ENCODE measurements at regions not wholly inside any gene's neighbourhood (a gene's known extent, or its start where the extent isn't known, plus 50 kb on each side); places are given as distances from the start of the nearest gene placed in this dataset.

DNA sequence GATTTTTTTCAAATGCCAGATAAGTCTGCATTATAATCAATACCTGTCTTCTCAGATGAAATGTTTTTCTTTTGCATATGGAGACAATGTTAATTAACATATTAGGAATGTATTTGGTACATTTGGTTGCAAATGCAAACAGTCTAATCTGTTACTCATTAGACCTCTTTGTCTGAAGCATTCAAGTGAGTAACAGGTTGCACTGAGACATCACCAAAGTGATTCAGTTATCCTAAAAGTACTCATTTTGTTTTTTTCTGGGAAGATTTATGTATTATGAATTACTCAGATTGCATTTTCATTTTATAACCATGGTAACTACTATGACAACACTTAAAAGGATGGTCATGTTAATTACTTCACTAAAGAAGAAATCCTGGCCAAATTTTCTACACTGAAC lies 513.6 kb downstream of the HTR7 start:
- no peak for DNase-seq

DNA sequence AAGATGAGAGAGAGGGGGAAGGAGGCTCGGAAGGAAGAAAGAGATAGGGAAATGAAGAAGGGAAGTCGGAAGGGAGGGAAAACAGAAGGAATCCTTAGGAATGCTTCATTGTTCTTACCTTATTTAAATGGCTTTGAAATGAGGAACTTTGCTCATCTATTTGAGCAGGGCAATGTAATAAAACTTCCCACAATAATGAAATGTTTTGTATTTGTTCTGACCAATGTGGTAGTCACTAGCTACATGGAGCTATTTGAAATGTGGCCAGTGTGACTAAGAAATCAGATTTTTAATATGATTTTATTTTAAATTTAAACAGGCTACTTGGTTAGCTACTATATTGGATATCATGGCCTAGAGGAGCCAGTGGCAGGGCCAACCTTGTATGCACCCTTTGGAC lies 510.6 kb downstream of the HTR7 start:
- DNase-seq, result no peak

DNA sequence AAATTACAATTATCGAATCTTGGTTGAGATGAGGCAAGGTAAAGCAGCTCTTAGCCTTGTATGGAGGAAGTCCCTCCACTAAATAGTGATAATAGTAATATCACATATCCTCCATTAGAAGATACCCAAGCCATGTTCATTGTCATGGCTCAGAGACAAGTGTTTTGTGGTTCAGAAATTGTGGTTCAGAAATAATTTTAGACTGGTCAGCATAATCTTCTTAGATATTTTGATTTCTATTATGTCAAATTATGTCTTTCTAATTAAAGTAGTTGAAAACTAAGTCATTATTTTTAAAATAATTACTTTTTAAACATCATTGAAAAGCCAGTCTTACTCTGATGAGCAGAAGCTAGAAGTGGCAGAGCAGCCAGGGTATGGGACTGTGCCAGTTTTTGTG lies 507.7 kb downstream of the HTR7 start:
- no peak for DNase-seq

DNA sequence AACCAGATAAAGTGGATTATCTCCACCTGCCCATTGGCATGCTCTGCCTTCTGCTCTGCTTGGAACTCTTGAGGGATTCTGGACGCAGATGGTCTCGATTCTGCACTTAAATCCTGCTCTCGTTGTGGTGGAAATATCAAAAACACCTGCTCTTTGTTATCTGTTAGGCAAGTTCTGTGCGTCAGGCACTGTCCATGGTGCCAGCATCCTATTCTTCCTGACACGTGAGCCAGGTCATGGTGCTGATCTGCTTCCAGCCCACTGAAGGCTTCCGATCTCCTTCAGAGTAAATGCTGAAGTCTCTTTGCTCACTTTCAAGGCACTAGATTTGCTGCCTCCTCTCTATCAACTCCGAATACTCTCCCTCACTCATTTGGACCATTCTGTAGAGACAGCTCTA lies 505.6 kb downstream of the HTR7 start:
- no peak for DNase-seq

DNA sequence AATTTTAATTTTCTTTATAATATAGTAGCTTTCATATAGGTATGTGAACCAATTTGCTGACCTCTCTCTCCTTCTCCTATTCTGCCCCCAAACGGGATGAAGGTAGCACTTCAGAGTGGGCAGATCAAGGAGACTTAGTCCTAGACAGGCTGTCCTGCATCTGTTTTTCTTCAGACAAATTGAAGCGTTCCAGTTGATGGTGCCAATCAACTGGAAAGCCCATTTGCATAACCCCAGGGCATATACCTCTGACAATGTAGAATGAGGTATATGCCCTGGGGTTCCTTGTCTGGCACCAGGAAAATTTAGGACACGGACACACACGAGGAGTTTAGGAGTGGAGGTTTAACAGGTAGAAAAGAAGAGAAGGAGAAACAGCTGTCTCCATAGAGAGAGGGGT lies 502.9 kb downstream of the HTR7 start:
- no peak for DNase-seq

DNA sequence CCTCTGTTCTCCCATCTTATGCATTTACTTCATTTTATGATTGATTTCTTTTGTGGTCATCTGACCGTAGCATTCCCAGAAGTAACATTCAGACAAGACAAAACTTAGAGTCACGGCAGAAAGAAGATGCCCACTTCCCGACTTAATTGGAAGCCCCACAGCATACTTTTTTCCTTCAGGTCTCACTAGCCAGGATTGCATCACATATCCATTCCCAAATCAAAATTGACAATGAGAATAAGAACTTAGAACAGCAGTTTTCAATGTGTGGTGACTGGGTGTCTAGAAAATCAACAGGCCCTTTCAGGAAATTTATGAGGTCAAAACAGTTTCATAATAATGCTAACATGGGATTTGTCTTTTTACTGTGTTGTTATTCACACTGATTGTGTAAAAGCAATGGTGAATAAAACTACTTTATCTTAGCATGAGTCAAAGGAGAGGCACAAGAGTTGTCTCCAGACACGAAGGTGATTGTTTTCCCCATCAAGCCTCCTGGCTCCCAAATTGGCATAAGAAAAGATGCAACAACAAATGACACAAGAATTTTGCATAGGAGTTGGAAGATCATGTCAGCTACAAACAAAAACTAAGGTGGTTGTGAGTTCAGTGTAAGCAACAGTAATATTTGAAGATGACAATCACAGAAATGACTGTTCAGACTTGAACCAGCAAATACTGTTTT lies 493.9 kb downstream of the HTR7 start:
- DNase-seq, result no peak

DNA sequence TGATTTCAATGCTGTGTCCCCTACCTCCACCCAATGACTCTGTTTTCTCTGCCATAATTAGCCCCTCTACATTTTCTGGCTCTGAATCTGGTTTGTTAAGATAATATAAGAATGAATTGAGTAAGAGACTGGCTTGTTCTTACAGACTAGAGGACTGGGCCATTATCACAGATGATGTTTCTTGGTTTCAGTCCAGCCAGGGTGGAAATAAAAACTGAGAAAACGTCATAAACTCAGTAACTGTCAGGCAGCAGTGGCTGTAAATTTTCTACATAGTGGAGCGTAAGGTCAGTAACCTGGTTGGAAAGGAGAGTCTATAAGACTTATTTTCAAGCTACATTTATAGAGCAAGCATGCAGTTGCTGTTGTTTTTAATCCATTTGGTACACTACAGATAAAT lies 485.4 kb downstream of the HTR7 start:
- DNase-seq, result no peak

DNA sequence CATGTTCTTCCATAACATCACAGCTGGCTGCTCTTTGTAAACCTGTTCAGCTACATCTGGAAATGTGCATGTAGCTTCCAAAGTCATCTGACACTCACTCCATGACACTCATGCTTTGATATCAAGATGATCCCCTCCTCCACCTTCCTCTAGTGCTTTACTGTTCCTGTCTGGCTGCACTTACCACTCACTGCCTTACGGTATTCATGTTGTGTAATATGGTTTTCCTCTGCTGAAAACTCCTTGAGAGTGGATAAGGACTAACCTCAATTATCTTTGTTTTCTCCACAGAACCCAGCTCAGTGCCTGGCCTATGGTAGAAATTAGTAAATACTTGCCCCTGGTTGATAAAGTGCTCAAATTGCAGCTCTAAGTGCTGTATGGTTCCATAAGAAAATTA lies 483.9 kb downstream of the HTR7 start:
- DNase-seq, result no peak

DNA sequence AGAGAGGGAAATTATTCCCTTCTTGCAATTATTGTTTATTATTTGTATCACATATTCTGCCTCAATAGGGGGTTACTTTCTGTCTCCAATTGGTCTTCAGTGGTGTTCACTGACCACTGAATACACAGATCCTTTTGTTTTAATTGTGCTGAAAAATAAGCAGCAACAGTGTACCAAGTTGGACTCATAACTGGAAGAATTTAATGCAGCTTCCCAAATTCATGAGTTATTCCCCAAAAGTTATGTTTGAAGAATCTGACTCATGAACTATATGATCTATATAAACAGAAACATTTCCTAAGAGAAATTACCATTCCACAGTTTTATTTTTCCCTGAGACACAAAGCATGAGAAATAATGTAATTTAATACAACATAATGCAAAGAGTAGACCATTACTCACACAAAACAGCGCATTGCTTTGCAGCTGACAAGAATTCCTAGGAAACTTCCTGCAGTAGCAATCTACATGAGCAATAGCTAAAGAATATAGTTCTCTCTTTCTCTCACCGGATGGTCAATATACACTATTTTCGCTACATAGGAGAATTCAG lies 479.2 kb downstream of the HTR7 start:
- DNase-seq, result no peak

DNA sequence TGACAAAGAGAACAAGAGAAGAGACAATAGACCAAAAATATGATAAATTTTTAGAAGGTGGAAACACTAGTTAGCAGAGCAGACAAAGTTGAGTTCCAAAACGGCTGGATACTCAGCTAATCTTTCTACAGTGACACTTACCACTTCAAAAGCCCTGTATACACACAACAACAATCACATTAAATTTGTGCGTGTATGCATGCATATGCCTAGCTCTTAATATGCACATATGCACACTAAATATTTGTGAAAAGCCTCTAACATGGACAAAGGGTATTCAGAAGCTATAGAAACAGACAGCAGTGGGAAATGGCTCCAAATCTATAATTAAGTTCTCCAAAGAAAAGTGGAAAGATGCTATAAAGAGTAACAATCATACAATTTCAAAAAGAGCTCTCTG lies 476.4 kb downstream of the HTR7 start:
- no peak for DNase-seq

DNA sequence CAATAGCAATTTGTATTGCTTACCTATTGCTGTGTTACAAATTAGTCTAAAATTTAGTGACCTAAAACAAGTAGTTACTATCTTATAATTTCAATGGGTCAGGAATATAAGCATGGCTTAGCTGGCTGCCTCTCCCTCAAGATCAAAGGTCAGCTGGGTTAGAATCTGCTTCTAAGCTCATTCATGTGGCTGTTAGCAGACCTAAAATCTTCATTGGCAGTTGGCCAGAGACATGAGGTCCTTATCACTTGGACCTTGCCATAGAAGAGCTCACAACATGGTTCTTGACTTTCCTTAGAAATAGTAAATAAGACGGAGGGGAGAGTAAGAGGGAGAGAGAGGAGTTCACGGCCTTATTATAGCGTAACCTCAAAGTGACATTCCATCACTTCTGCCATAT lies 468.0 kb downstream of the HTR7 start:
- DNase-seq, result no peak

DNA sequence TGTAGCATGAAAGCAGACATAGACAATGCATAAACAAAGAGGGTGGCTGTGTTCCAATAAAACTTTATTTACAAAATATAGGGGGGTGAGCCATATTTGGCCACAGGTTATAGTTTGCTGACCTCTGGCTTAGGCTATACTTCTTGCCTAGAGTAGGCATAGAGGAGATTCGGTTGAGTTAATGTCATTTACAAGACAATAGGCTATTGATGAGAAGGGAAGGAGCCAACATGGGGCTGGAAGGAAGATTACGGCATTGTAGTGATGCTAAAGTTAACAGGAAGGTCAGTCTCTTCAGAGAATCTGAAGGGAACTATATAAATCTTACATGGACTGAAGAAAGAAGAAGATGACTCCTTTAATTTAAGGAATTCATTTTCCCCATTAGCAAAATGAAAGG lies 463.5 kb downstream of the HTR7 start:
- no peak for DNase-seq

DNA sequence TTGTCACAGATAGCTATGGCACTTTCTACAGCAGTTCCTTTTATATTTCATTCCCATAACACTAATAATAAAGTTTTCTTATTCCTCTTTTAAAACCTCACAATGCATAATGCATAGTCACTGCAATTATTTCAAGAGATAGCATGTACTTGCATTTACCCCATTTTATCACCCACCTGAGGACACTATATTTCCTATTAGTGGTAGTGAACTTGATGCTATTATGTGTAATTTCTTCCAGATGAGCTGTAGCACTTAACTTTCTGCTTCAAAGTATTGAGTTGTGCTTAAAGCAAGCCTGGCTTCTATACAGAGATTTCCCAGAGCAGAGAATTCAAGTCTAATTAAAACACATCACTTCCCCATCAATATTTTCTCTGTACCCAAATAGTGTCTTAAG lies 461.1 kb downstream of the HTR7 start:
- no peak for DNase-seq

DNA sequence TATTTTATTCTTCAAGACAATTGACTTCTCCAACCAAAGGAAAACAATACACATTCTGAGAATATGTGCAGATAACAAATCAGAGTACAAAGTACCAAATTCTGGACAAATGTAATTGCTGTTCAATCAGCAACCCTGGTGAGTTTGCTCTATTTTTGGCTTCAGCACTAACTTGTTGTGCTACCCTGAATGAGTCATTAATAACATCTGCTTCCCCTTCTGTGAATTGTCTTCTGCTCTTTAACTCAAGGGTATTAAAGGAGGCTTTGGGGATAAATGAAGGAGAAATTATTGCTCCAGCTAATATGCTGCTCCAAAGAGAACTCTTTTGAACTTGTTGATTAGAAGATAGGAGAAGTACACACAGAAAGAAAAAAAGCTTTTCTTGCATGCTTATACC lies 459.3 kb downstream of the HTR7 start:
- no peak for DNase-seq

DNA sequence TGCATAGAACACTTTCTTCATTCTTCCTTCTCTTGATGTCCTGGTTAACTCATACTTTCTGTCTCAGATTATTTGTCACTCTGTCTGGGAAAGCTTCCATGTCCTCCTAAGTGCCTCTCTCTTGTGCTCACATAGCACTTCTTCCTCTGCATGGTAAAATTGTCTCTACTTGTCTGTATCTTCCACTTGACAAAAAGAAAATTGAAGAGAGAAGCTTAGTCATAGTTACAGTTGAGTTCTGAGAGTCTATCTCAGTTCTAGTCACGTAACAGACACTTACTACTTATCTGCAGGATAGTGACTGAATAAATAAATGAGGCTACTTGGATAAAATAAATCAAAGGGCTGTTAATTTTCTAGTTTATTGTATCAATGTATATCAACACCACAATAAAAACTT lies 458.1 kb downstream of the HTR7 start:
- no peak for DNase-seq

DNA sequence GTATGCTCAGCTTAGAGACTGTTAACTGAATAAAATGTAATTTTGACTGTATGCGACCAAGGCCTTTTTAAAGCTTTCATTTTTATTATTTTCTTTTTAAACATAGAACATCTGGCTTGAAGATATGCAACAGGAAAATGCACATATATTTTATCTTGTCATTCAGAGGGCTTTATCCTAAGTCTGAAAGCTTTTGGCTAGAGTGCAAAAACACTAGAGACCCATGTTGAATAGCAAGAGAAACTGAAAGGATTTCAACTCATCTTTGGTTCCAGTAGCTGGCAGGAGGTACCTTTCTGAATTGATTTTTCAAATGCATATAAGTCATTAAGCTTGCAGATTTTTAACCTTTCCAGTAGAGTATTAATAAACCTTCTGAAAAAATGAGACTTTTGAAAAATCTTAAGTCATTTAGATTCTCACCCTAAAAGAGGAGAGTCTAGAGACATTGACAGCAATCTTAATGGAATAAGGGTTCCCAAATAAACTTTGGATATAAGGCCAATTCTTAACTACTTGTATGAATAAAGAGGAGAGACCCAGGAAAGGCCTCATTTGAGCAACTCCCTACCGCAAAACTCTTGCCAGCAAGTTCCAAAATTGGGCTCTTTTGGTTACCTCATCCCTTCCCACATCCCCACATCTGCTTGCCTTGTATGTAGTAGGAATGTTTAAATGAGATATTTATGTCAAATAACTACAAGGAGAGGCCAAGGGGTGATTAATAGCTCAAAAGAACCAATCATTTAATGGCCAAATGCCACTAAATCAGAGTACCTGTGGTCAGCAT lies 454.4 kb downstream of the HTR7 start:
- DNase-seq, result no peak

DNA sequence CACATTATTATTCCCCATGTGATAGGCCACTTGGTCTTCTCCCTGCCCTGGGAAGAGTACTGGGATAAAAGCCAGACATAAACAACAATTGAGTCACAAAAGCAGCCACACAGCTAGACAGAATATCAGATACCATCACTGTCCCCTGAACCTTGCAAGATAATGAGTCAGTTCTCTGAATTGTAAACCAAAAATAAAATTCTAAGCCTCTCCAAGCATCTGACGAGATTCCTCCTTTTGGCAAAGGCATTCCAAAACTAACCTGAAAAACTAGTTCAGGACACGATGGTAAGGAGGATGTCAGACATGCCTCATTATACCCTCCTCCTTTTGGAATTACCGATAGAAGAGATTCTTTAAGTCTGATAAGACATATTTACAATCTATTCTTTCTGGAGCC lies 450.7 kb downstream of the HTR7 start:
- DNase-seq, result no peak

DNA sequence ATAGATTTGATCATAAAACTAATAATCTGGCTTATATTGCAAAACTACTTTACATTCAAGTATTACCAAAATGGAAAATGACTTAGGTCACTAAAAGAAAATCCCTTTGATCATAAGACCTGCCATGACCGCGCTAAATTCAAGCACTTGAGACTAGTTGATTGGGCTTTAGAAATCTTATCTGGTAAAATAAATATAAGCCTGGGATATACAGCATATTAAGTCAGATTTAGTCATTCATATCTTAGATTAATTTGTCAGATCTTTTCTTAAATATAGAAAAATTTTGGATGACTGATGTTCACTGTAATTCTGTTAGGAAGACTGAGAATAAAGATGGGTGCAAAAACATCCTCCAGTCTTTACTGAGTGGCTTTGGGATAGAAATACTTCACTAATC lies 450.0 kb downstream of the HTR7 start:
- no peak for DNase-seq

DNA sequence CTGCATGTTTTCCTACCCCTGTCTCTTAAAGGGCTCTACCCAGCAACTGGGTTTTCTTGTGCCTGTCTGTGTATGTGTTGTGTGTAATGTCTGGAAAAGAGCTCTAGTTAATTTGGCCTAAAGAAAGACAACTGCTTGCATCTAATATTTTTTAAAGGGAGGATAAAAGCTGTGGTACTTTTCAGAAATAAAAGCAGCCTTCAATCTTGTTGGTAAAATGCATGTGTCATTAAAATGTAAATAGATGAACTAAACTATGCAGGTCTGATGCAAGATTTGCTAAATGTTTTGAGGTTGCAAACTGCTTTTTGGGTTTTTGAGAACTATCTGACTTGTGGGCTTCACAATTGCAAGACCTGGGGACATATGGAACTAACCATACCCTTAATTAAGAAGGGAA lies 445.3 kb downstream of the HTR7 start:
- DNase-seq, result no peak

DNA sequence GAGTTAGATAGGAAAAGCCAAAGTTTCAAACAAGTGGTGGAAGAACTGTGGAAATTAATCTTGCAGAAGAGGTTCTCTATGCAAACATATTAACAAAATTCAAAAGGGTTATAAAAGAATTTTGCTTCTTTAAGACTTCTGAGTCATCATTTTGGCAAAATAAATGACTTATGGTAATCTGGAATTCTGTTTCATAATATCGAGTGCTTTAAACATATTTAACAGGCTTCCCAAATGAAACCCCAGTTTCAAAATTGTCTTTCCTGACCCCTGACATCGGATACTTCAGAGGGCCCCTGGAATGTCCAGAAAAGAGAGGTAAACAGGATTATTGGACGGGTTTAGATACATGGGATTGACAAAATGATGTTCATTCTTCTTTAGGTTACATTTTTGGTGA lies 444.6 kb downstream of the HTR7 start:
- no peak for DNase-seq

DNA sequence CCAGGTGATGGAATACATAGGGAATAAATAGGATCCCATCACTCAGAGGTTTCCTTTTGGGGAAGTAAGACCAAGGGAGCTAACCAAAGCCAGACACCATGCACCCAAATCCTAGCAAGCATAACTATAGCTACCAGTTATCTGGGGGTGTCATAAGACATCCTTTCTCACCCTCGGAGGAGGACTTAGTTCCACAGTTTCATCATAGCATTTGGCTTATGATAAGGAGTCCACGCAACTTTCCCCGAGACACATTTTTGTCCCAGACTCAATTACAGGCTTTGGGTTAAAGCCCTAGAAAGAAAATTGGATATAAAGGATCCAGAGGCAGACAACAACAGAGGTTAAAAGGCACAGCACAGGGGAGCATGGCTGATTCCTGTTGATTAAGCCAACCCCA lies 442.9 kb downstream of the HTR7 start:
- no peak for DNase-seq

DNA sequence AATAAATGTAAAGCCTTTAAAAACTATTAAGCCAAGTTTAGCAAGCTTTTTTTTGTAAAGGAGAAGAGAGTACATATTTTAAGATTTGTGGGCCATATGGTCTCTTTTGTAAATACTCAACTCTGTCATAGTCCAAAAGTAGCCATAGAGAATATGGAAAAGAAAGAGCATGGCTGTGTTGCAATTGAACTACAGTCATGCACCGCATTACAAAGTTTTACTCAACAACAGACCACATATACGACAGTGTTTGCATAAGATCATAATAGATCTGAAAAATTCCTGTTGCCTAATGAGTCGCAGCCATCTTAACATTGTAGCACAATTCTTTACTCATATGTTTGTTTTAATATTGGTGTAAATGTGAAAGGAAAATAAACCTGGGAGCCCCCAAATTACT lies 440.8 kb downstream of the HTR7 start:
- no peak for DNase-seq

DNA sequence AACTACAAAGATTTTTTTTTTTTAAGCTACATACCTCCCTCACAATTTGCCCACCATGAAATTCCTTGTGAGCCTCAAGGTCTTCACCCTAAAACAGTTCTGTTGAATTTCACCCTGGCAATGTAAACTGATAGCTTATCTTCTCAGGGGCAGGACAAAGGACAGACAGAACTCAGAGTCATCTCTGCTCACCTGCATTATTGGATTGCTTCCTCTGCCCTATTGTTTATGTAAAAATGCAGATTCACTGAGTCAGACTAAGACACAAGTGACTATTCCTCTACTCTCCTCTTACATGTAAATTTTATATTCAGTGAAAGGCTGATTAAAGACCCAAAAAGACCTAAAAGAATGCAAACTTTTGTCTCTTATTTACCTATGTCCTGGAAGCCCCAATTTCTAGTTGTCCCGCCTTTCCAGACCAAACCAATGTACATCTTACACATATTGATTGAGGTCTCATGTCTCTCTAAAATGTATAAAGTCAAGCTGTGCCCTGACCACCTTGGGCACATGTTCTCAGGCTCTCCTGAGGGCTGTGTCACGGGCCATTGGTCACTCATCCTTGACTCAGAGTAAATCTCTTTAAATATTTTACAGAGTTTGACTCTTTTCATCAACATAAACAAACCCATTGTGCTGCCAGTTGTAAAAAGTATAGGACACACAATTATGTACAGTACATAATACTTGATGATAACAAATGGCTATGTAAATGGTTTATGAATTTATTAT lies 440.2 kb downstream of the HTR7 start:
- DNase-seq, result no peak

Data from NCI-H2029 (cell line).